ENCODE measurements at regions not wholly inside any gene's neighbourhood (a gene's known extent, or its start where the extent isn't known, plus 50 kb on each side); places are given as distances from the start of the nearest gene placed in this dataset.
"Not testable (repeated sequence)": the region's sequence is repeated elsewhere in the genome, so short reads cannot be mapped to it uniquely, and the experiment has no call there.

- no peaks in the 10 kb centered on the region for H3K27me3 ChIP-seq (replicated peaks; ENCODE audit: control insufficient read depth, insufficient read depth, low read length)
- DNase-seq (ENCODE audit: extremely low read depth, insufficient read length), result no peak
- H3K4me3 ChIP-seq (replicated peaks; ENCODE audit: low read depth, low read length), result no peak overlapping the region
- TF ChIP-seq, protein P1, sequence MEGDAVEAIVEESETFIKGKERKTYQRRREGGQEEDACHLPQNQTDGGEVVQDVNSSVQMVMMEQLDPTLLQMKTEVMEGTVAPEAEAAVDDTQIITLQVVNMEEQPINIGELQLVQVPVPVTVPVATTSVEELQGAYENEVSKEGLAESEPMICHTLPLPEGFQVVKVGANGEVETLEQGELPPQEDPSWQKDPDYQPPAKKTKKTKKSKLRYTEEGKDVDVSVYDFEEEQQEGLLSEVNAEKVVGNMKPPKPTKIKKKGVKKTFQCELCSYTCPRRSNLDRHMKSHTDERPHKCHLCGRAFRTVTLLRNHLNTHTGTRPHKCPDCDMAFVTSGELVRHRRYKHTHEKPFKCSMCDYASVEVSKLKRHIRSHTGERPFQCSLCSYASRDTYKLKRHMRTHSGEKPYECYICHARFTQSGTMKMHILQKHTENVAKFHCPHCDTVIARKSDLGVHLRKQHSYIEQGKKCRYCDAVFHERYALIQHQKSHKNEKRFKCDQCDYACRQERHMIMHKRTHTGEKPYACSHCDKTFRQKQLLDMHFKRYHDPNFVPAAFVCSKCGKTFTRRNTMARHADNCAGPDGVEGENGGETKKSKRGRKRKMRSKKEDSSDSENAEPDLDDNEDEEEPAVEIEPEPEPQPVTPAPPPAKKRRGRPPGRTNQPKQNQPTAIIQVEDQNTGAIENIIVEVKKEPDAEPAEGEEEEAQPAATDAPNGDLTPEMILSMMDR (IDR thresholded peaks at IDR 0.05; ENCODE audit: insufficient read depth, low read length, poor library complexity, severe bottlenecking), result no peak
- no peaks in the 10 kb centered on the region for H3K36me3 ChIP-seq (ENCODE audit: control insufficient read depth, insufficient read depth, low read length)
Observed at GRCh38 chr11:37286890-37287289, 688.9 kb upstream of the RAG2 start.

GRCh38 chr11:37282367-37282766 lies 684.3 kb upstream of the RAG2 start:
- Histone ChIP-seq H3K36me3 (ENCODE audit: control insufficient read depth, insufficient read depth, low read length) (no peaks in the 10 kb centered on the region), H3K4me3 (replicated peaks; ENCODE audit: low read depth, low read length) (no peak overlapping the region), H3K27me3 (replicated peaks; ENCODE audit: control insufficient read depth, insufficient read depth, low read length) (no peaks in the 10 kb centered on the region)
- DNase-seq (ENCODE audit: extremely low read depth, insufficient read length), result no peak
- TF ChIP-seq, protein P1 (IDR thresholded peaks at IDR 0.05; ENCODE audit: insufficient read depth, low read length, poor library complexity, severe bottlenecking), result no peak

DNA sequence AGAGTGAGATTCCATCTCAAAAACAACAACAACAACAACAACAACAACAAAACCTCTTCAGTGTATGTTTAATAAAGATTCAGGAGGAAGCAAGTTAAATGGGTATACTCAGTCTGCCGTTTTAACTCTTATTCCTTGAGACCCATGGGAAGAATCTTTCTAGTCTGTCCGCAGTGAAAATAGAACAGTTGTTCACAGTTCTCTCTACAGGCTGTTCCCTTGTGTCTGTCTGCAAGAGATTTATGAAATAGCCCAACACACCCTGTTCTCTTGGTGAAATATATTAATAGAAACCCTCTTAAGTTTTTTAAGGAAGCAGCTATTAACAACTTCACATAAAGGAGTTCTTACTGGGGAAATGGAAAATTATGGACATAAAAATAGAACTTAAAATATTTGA lies 682.2 kb upstream of the RAG2 start:
- Histone ChIP-seq H3K36me3 (ENCODE audit: control insufficient read depth, insufficient read depth, low read length) (no peaks in the 10 kb centered on the region), H3K4me3 (replicated peaks; ENCODE audit: low read depth, low read length) (no peak overlapping the region), H3K27me3 (replicated peaks; ENCODE audit: control insufficient read depth, insufficient read depth, low read length) (no peaks in the 10 kb centered on the region)
- no peak for DNase-seq (ENCODE audit: extremely low read depth, insufficient read length)
- TF ChIP-seq, protein P1 (IDR thresholded peaks at IDR 0.05; ENCODE audit: insufficient read depth, low read length, poor library complexity, severe bottlenecking), result no peak

GRCh38 chr11:37277896-37278465 lies 679.9 kb upstream of the RAG2 start:
- H3K27me3 ChIP-seq (replicated peaks; ENCODE audit: control insufficient read depth, insufficient read depth, low read length), result no peaks in the 10 kb centered on the region
- H3K36me3 ChIP-seq (ENCODE audit: control insufficient read depth, insufficient read depth, low read length), result no peaks in the 10 kb centered on the region
- H3K4me3 ChIP-seq (replicated peaks; ENCODE audit: low read depth, low read length), result no peak overlapping the region
- DNase-seq (ENCODE audit: extremely low read depth, insufficient read length), result no peak
- TF ChIP-seq, protein P1 (IDR thresholded peaks at IDR 0.05; ENCODE audit: insufficient read depth, low read length, poor library complexity, severe bottlenecking), result no peak

- TF ChIP-seq, protein P1 (IDR thresholded peaks at IDR 0.05; ENCODE audit: insufficient read depth, low read length, poor library complexity, severe bottlenecking), result no peak
- H3K4me3 ChIP-seq (replicated peaks; ENCODE audit: low read depth, low read length), result no peak overlapping the region
- H3K27me3 ChIP-seq (replicated peaks; ENCODE audit: control insufficient read depth, insufficient read depth, low read length), result no peaks in the 10 kb centered on the region
- no peak for DNase-seq (ENCODE audit: extremely low read depth, insufficient read length)
- H3K36me3 ChIP-seq (ENCODE audit: control insufficient read depth, insufficient read depth, low read length), result no peaks in the 10 kb centered on the region
Observed at GRCh38 chr11:37264783-37265182, 666.7 kb upstream of the RAG2 start.

GRCh38 chr11:37264060-37264459 lies 666.0 kb upstream of the RAG2 start:
- TF ChIP-seq, protein P1 (IDR thresholded peaks at IDR 0.05; ENCODE audit: insufficient read depth, low read length, poor library complexity, severe bottlenecking), result no peak
- no peak for DNase-seq (ENCODE audit: extremely low read depth, insufficient read length)
- Histone ChIP-seq H3K27me3 (replicated peaks; ENCODE audit: control insufficient read depth, insufficient read depth, low read length) (no peaks in the 10 kb centered on the region), H3K4me3 (replicated peaks; ENCODE audit: low read depth, low read length) (no peak overlapping the region), H3K36me3 (ENCODE audit: control insufficient read depth, insufficient read depth, low read length) (no peaks in the 10 kb centered on the region)

DNA sequence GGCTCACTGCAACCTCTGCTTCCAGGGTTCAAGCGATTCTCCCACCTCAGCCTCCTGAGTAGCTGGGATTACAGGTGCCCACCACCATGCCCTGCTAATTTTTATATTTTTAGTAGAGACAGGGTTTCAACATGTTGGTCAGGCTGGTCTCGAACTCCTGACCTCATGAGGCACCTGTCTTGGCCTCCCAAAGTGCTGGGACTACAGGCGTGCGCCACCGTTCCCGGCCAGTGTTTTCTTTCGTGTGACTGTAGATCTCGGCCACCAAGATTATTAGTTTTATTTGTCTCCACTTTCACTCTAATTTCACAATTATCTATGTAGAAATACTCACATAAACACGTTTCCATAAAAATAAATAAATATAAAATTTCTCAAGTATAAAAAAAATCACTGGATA lies 665.4 kb upstream of the RAG2 start:
- not testable (repeated sequence) for H3K36me3 ChIP-seq (ENCODE audit: control insufficient read depth, insufficient read depth, low read length); DNase-seq (ENCODE audit: extremely low read depth, insufficient read length); H3K4me3 ChIP-seq (replicated peaks; ENCODE audit: low read depth, low read length); H3K27me3 ChIP-seq (replicated peaks; ENCODE audit: control insufficient read depth, insufficient read depth, low read length)

All from GM06990 (cell line).